Smooth muscle cell (in vitro differentiated cells): ENCODE measurements at regions not wholly inside any gene's neighbourhood (a gene's known extent, or its start where the extent isn't known, plus 50 kb on each side); places are given as distances from the start of the nearest gene placed in this dataset.

Experiments used
- DNase-seq: peaks from one replicate; lab custom pipeline; 2025; ENCODE audit not compliant: unreplicated experiment; lab: John Stamatoyannopoulos, UW
- H2AFZ ChIP-seq: fragments of 200-600 bp; sonication (generic); 2 replicates; pipeline ENCODE4 v1.6.0; 2016; ENCODE audit warnings: antibody characterized with exemption, low read depth, mild to moderate bottlenecking
- H3F3A ChIP-seq: fragments of 200-600 bp; sonication (generic); 2 replicates; pipeline ENCODE4 v1.6.0; 2017; ENCODE audit warnings: antibody characterized with exemption, low read depth
- H3K27ac ChIP-seq: fragments of 200-600 bp; sonication (generic); 2 replicates; pipeline ENCODE4 v1.5.1; 2016; ENCODE audit warnings: low read depth, mild to moderate bottlenecking
- H3K27me3 ChIP-seq: fragments of 200-600 bp; sonication (generic); 2 replicates; pipeline ENCODE4 v1.6.1; 2016; ENCODE audit warnings: low read depth, mild to moderate bottlenecking
- H3K36me3 ChIP-seq: fragments of 200-600 bp; sonication (generic); 2 replicates; pipeline ENCODE4 v1.5.1; 2016; ENCODE audit warnings: low read depth
- H3K4me1 ChIP-seq: fragments of 200-600 bp; sonication (generic); 2 replicates; pipeline ENCODE4 v1.5.1; 2016; ENCODE audit warnings: low read depth
- H3K4me2 ChIP-seq: fragments of 200-600 bp; sonication (generic); 2 replicates; pipeline ENCODE4 v1.6.0; 2016; ENCODE audit warnings: mild to moderate bottlenecking
- H3K4me3 ChIP-seq: fragments of 200-600 bp; sonication (generic); 2 replicates; pipeline ENCODE4 v1.5.1; 2016; ENCODE audit warnings: mild to moderate bottlenecking
- H3K79me2 ChIP-seq: fragments of 200-600 bp; sonication (generic); 2 replicates; pipeline ENCODE4 v1.6.0; 2016; ENCODE audit warnings: low read depth, mild to moderate bottlenecking
- H3K9ac ChIP-seq: fragments of 200-600 bp; sonication (generic); 2 replicates; pipeline ENCODE4 v1.6.0; 2016; ENCODE audit warnings: low read depth
- H3K9me3 ChIP-seq: fragments of 200-600 bp; sonication (generic); replicated peaks from 2 replicates; pipeline ENCODE4 v1.5.1; 2016; ENCODE audit warnings: low read depth
- H4K20me1 ChIP-seq: fragments of 200-600 bp; sonication (generic); 2 replicates; pipeline ENCODE4 v1.6.0; 2016; ENCODE audit warnings: low read depth
- WGBS: methylation state at CpG from one replicate; pipeline ENCODE4 v1.1.7; 2016; ENCODE audit warnings: low lambda C conversion rate; 5-methylcytosine and 5-hydroxymethylcytosine counted together
- TF ChIP-seq, protein P1 (sequence below): fragments of 200-600 bp; sonication (generic); IDR thresholded peaks from 2 replicates; pipeline ENCODE4 v1.5.1; 2017; ENCODE audit warnings: borderline replicate concordance, mild to moderate bottlenecking, antibody characterized with exemption; ENCODE audit not compliant: insufficient read depth, poor library complexity, severe bottlenecking

- Histone ChIP-seq H2AFZ (no peak overlapping the region), H4K20me1 (no peaks in the 10 kb centered on the region), H3K36me3 (no peaks in the 10 kb centered on the region), H3K9me3 (no peaks in the 10 kb centered on the region), H3K27ac (no peak overlapping the region), H3K4me2 (no peak overlapping the region), H3K79me2 (no peaks in the 10 kb centered on the region), H3K4me3 (no peak overlapping the region), H3K4me1 (no peaks in the 10 kb centered on the region), H3K27me3 (no peaks in the 10 kb centered on the region), H3F3A (no peaks in the 10 kb centered on the region), H3K9ac (no peak overlapping the region)
- DNase-seq = no peak
- TF ChIP-seq, protein P1, sequence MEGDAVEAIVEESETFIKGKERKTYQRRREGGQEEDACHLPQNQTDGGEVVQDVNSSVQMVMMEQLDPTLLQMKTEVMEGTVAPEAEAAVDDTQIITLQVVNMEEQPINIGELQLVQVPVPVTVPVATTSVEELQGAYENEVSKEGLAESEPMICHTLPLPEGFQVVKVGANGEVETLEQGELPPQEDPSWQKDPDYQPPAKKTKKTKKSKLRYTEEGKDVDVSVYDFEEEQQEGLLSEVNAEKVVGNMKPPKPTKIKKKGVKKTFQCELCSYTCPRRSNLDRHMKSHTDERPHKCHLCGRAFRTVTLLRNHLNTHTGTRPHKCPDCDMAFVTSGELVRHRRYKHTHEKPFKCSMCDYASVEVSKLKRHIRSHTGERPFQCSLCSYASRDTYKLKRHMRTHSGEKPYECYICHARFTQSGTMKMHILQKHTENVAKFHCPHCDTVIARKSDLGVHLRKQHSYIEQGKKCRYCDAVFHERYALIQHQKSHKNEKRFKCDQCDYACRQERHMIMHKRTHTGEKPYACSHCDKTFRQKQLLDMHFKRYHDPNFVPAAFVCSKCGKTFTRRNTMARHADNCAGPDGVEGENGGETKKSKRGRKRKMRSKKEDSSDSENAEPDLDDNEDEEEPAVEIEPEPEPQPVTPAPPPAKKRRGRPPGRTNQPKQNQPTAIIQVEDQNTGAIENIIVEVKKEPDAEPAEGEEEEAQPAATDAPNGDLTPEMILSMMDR = no peak
- 83% methylated on average over 3 of the region's 3 CpGs for WGBS
These were observed 332.0 kb downstream of the OLFM3 start for GRCh38 chr1:101664726-101665125.

DNA sequence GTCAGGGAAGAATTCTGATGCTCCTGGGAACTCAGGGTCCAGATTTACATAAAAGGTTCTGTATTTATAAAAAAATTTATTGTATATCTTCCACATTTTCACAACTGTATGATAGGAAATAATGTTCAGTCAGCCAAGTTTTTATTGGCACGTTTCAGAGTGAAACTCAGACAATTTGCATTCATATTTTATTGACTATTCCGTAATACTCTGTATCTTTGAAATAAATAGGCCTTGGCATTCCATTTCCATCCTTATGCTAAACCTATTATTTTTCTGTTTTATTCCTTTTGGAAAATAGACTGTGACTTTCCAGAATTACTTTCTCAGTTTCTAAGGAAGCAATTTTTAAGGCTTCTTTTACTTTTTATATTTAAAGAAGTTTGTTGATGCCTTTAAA lies 329.0 kb downstream of the OLFM3 start:
- Histone ChIP-seq H3K4me2 (no peak overlapping the region), H3K4me3 (no peak overlapping the region), H3K9me3 (no peaks in the 10 kb centered on the region), H3K9ac (no peak overlapping the region), H3K27ac (no peak overlapping the region), H2AFZ (no peak overlapping the region), H3K36me3 (no peaks in the 10 kb centered on the region), H3K79me2 (no peaks in the 10 kb centered on the region), H3K27me3 (no peaks in the 10 kb centered on the region), H3F3A (no peaks in the 10 kb centered on the region), H4K20me1 (no peaks in the 10 kb centered on the region), H3K4me1 (no peaks in the 10 kb centered on the region)
- no peak for DNase-seq
- 89% methylated on average over 2 of the region's 2 CpGs for WGBS
- TF ChIP-seq, protein P1 = no peak

GRCh38 chr1:101683136-101683535 lies 313.6 kb downstream of the OLFM3 start:
- no peaks in the 10 kb centered on the region for H3F3A ChIP-seq

DNA sequence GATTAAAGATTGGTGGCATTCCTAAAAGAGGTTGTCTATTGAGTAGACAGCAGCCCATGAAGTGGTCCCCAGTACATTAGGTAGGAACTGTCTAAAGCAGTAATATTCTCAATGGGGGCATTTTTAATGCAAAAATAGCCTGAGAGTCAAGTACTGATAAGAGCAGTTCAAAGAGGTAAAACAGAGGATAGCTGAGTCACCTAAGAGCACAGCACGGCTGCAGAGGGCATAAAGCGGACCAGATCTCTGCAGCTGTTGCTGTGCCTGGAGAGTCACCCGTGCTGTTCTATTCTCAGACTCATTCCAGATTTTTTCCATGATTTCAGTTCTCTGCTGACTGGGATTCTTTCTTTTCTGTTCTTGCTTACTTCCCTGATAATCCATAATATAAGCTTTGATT lies 313.2 kb downstream of the OLFM3 start:
- 29% methylated on average over 3 of the region's 3 CpGs for WGBS
- DNase-seq = no peak

More at GRCh38 chr1:101683136-101683535, 313.6 kb downstream of the OLFM3 start:
- Histone ChIP-seq H3K4me1 (no peaks in the 10 kb centered on the region), H4K20me1 (no peaks in the 10 kb centered on the region), H3K36me3 (no peaks in the 10 kb centered on the region), H3K9ac (no peak overlapping the region), H2AFZ (no peak overlapping the region), H3K4me2 (no peak overlapping the region), H3K27ac (no peak overlapping the region), H3K27me3 (no peaks in the 10 kb centered on the region), H3K4me3 (no peak overlapping the region), H3K79me2 (no peaks in the 10 kb centered on the region), H3K9me3 (no peaks in the 10 kb centered on the region)
- TF ChIP-seq, protein P1 = no peak
- WGBS = 95% methylated on average over 2 of the region's 2 CpGs
- DNase-seq = no peak

More for the DNA sequence above, 313.2 kb downstream of the OLFM3 start:
- Histone ChIP-seq H3K79me2 (no peaks in the 10 kb centered on the region), H3K27me3 (no peaks in the 10 kb centered on the region), H3K9me3 (no peaks in the 10 kb centered on the region), H3K4me1 (no peaks in the 10 kb centered on the region), H3F3A (no peaks in the 10 kb centered on the region), H3K9ac (no peak overlapping the region), H3K27ac (no peak overlapping the region), H3K4me3 (no peak overlapping the region), H2AFZ (no peak overlapping the region), H4K20me1 (no peaks in the 10 kb centered on the region), H3K4me2 (no peak overlapping the region), H3K36me3 (no peaks in the 10 kb centered on the region)
- TF ChIP-seq, protein P1 = no peak
